HG02884 (cell line): ENCODE measurements at regions not wholly inside any gene's neighbourhood (a gene's known extent, or its start where the extent isn't known, plus 50 kb on each side); places are given as distances from the start of the nearest gene placed in this dataset.

Experiments
- ATAC-seq: cut with Tn5 transposase; IDR thresholded peaks from one replicate; pipeline ENCODE4 v1.9.1; 2021; ENCODE audit warnings: mild to moderate bottlenecking, moderate library complexity; ENCODE audit not compliant: unreplicated experiment

DNA sequence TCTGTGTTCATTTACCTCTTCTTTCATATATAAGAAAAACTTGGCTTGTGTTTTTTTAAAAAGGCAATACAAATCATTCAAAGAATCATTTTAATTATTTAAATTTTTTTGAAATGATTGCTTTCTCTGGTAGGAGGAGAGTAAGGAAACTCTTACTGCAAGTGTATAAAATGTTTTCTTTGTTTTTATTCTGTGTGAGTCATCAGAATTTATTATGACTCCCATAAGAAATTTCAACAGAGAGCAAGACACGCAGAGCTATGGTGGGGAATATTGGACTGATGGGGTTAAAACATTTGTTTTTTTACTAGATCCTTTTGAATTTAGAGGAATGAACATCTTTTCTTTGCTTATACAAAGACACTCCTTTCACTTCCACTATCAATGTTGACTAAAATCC is 119.1 kb upstream of the ATXN7L3B start:
- ATAC-seq: no peak

- no peak for ATAC-seq
These were observed 112.9 kb upstream of the ATXN7L3B start for GRCh38 chr12:74424778-74425177.

DNA sequence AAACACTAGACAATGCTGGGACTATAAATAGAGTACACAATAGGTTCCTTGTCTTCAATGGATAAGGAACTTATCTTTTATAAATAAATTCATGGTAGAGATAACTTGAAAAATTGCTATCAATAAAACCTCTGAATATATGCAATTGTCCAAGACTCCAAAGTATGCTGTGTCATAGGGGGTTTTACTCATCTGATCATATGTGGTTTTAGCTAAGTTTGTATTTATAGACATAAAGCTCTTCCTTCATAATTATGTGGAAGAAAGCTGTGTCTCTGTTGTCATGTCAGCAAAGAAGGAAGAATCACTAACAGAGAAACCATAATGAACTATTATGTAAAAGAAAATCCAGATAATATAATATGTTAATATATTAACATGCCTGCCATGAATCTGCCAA is 111.5 kb upstream of the ATXN7L3B start:
- no peak for ATAC-seq

DNA sequence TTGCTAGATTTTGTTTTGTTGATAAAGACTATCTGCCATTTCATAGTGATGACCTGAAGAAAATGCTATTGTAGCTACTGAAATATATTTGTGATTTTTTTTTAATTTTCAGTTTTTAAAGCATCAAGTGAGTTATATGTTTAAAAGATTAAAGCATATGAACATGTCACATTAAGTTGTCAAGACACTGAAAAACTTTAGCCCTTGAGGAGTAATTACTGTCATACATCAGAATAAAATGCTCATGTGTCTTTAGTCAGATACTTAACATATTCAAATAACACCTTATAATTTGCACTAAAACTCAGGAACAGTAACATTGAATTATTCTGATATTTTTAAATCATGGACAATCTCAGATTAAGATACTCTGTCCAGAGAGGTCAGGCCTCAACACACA is 108.1 kb upstream of the ATXN7L3B start:
- no peak for ATAC-seq

- no peak for ATAC-seq
These were observed 105.8 kb upstream of the ATXN7L3B start for GRCh38 chr12:74431801-74432200.

- no peak for ATAC-seq
These were observed 97.2 kb upstream of the ATXN7L3B start for GRCh38 chr12:74440469-74440868.

DNA sequence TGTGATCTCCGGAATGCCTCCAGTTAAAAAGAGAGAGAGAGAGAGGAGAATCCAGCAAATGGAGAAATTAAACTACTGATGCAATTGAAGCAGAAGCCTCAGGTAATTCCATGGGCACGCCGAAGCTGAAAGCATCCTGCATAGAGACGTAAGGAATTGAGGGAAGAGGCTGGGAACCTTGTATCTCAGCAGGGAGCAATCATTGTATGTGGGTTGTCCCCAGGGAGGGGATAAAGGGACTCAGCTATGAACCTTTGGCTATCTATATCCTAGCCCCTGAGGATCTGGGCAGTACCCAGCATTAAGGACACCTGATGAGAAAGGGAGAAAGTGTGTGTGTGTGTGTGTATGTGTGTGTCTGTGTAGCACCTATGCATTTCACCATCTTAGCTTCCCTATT is 95.8 kb upstream of the ATXN7L3B start:
- ATAC-seq: no peak

DNA sequence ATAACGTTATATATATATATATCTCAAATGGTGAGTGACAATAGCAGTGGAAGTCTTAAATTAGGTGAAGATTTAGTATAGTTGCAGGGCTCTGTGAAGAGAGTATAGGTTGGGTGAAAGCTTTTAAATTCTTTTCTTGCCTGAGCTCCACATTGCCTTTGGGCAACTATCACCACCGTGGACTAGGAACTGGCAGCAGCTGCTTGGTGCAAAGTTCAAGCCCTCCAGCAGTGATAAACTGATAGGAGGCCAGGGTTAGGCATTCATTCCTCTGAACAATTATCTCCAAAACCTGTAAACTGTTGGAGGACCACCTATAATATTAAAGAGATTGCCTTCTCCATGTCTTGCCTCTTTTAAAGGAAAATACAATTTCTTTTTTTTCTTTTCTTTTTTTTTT is 91.2 kb upstream of the ATXN7L3B start:
- ATAC-seq: no peak

- ATAC-seq: no peak
These were observed 87.8 kb upstream of the ATXN7L3B start for GRCh38 chr12:74449872-74450271.

GRCh38 chr12:74454109-74454508 is 83.5 kb upstream of the ATXN7L3B start:
- no peak for ATAC-seq

DNA sequence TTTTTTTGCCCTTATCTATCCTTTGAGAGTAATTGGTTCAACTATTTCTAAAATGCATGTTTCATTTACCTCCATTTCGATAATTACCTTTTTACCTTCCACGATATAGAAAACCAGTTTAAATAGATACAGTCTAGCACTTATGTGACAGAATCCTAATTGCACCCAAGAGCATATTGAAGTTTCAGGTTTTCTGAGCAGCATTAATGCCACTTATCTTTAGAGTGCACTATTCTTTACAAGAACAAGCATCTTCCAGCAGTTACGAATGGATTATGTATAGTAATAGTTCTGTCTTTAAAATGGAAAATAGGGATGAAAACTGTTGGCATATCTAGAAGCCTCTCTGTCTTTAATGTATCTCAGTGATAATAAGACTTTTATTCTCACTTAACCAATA is 82.2 kb upstream of the ATXN7L3B start:
- no peak for ATAC-seq

- ATAC-seq: no peak
These were observed 81.2 kb upstream of the ATXN7L3B start for GRCh38 chr12:74456431-74456830.

GRCh38 chr12:74468401-74468800 is 69.2 kb upstream of the ATXN7L3B start:
- no peak for ATAC-seq

GRCh38 chr12:74476234-74476633 is 61.4 kb upstream of the ATXN7L3B start:
- no peak for ATAC-seq

GRCh38 chr12:74481078-74481477 is 56.6 kb upstream of the ATXN7L3B start:
- ATAC-seq: no peak

DNA sequence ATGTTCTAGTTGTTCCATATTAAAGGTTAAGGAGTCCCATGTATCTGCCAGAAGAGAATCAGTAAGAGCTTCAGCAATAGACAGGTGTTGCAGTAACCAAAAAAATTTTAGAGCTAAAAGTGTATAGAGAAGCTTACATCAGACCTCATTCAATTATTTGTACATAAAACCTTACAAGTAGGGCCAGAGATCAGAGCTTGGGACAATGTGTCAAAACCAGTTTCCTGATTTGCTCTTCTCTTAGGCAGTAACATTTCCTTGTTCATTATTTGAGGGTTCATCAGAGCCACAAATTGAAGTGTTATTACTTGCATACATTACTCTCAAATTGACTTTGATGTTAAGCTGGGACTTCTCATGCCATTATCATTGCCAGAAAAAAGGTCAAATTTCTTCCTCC is 55.5 kb upstream of the ATXN7L3B start:
- no peak for ATAC-seq

DNA sequence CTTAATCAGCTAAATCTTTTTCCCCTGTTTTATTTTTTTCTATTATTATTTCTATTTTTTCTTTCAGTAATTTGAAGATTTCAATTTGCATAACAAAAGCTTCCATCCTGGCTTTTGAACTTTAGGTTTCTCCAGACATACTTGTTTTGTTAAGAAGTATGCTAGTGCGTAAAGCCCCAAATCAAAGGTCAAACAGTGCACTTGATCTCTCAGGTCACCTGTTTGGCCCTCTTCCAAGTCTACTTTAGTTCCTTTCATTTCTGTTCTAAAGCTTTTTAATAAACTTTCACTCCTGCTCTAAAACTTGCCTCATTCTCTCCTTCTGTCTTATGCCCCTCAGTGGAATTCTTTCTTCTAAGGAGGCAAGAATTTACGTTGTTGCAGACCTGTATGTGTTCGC is 54.6 kb upstream of the ATXN7L3B start:
- no peak for ATAC-seq
